DND-41 (cell line): ENCODE measurements at regions not wholly inside any gene's neighbourhood (a gene's known extent, or its start where the extent isn't known, plus 50 kb on each side); places are given as distances from the start of the nearest gene placed in this dataset.

Source experiments
- EZH2 ChIP-seq: IDR thresholded peaks from 3 replicates; pipeline ENCODE4 v1.6.1; 2012; ENCODE audit warnings: borderline replicate concordance, low read depth, mild to moderate bottlenecking, moderate library complexity, low read length, inconsistent platforms; ENCODE audit not compliant: severe bottlenecking
- TF ChIP-seq, protein P1 (sequence below): IDR thresholded peaks from 2 replicates; pipeline ENCODE4 v1.5.1; 2012; ENCODE audit warnings: borderline replicate concordance, low read length, moderate library complexity, mild to moderate bottlenecking; ENCODE audit not compliant: poor library complexity, severe bottlenecking; ENCODE audit errors: extremely low read depth

- TF ChIP-seq, protein P1, sequence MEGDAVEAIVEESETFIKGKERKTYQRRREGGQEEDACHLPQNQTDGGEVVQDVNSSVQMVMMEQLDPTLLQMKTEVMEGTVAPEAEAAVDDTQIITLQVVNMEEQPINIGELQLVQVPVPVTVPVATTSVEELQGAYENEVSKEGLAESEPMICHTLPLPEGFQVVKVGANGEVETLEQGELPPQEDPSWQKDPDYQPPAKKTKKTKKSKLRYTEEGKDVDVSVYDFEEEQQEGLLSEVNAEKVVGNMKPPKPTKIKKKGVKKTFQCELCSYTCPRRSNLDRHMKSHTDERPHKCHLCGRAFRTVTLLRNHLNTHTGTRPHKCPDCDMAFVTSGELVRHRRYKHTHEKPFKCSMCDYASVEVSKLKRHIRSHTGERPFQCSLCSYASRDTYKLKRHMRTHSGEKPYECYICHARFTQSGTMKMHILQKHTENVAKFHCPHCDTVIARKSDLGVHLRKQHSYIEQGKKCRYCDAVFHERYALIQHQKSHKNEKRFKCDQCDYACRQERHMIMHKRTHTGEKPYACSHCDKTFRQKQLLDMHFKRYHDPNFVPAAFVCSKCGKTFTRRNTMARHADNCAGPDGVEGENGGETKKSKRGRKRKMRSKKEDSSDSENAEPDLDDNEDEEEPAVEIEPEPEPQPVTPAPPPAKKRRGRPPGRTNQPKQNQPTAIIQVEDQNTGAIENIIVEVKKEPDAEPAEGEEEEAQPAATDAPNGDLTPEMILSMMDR, result no peak
- no peak for TF ChIP-seq EZH2
Measured at GRCh38 chr6:167682125-167682524, 144.6 kb upstream of the AFDN start.
